AG04449 (cell line): ENCODE measurements at regions not wholly inside any gene's neighbourhood (a gene's known extent, or its start where the extent isn't known, plus 50 kb on each side); places are given as distances from the start of the nearest gene placed in this dataset.
A peak's percentile ranks its signal among the peaks of the same experiment; 100 is the strongest.
"Not testable (repeated sequence)": the region's sequence is repeated elsewhere in the genome, so short reads cannot be mapped to it uniquely, and the experiment has no call there.

Source experiments
- CTCF ChIA-PET: fragments of 350-600 bp; formaldehyde crosslinking; extraction: SDS; loops from one replicate; lab custom pipeline; 2021; ENCODE audit warnings: antibody characterized with exemption; lab: Yijun Ruan, JAX
- POLR2A ChIA-PET: fragments of 400-600, 350-600 bp; formaldehyde crosslinking; extraction: SDS; loops from one replicate; lab custom pipeline; 2020; ENCODE audit warnings: antibody characterized with exemption, inconsistent platforms; lab: Yijun Ruan, JAX
- DNase-seq: peaks from one replicate; pipeline ENCODE4 v3.0.0-alpha.2; 2010; ENCODE audit warnings: low read depth, low spot score
- H3K4me3 ChIP-seq: 2 replicates; pipeline ENCODE4 v1.5.1; 2011; ENCODE audit warnings: low read depth, mild to moderate bottlenecking, control low read depth, low read length
- TF ChIP-seq, protein P1 (sequence below): IDR thresholded peaks from one replicate; pipeline ENCODE4 v1.5.1; 2011; ENCODE audit warnings: mild to moderate bottlenecking, moderate library complexity, low read length, control low read depth, inconsistent platforms; ENCODE audit not compliant: insufficient read depth; ENCODE audit errors: missing control alignments

DNA sequence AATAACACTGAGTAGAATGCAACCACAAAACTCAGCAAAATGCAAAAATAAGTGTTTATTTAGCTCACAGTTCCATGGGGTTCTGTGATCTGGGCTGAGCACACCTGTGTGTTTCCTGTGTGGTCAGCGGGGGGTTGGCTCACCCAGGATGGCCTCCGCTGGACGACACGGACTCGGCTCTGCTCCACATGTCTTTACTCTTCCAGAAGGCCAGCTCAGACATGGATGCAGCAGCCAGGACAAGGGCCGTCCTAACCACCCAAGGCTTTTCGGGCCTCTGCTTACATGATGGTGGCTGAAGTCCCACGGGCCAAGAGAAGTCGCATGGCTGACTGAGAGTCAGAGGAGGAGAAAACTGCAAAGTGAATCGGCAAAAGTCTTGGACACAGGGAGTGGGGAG, 153.5 kb upstream of the IRS2 start:
- CTCF ChIA-PET, result interaction anchor here (1.2 kb wide), 1 partner anchor 174 kb away, joined by 3 read pairs; no protein-coding TSS in a partner anchor
- no peak for DNase-seq
- TF ChIP-seq, protein P1, sequence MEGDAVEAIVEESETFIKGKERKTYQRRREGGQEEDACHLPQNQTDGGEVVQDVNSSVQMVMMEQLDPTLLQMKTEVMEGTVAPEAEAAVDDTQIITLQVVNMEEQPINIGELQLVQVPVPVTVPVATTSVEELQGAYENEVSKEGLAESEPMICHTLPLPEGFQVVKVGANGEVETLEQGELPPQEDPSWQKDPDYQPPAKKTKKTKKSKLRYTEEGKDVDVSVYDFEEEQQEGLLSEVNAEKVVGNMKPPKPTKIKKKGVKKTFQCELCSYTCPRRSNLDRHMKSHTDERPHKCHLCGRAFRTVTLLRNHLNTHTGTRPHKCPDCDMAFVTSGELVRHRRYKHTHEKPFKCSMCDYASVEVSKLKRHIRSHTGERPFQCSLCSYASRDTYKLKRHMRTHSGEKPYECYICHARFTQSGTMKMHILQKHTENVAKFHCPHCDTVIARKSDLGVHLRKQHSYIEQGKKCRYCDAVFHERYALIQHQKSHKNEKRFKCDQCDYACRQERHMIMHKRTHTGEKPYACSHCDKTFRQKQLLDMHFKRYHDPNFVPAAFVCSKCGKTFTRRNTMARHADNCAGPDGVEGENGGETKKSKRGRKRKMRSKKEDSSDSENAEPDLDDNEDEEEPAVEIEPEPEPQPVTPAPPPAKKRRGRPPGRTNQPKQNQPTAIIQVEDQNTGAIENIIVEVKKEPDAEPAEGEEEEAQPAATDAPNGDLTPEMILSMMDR, result no peak
- H3K4me3 ChIP-seq, result no peak overlapping the region
- POLR2A ChIA-PET, result no interaction called here

DNA sequence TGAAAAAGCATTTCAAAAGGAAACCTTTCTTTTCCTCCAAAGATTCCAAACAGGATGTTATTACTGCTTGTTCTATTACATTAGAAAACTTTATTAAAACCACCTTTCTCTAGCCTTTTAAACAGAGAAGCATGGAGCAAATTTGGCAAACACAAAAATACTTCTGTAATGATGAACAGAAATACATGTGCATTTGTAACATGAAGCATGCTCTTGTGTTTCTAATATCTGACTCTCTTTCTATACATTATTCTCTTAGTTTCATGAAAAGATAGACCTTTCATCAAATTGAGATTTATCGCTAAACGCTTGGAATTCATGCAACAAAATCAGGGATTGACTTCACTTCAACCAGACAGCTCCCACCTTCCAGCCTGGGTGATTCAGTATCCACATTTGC, 152.8 kb upstream of the IRS2 start:
- TF ChIP-seq, protein P1, result no peak
- H3K4me3 ChIP-seq, result no peak overlapping the region
- ChIA-PET CTCF (no interaction called here), POLR2A (no interaction called here)
- DNase-seq, result no peak

DNA sequence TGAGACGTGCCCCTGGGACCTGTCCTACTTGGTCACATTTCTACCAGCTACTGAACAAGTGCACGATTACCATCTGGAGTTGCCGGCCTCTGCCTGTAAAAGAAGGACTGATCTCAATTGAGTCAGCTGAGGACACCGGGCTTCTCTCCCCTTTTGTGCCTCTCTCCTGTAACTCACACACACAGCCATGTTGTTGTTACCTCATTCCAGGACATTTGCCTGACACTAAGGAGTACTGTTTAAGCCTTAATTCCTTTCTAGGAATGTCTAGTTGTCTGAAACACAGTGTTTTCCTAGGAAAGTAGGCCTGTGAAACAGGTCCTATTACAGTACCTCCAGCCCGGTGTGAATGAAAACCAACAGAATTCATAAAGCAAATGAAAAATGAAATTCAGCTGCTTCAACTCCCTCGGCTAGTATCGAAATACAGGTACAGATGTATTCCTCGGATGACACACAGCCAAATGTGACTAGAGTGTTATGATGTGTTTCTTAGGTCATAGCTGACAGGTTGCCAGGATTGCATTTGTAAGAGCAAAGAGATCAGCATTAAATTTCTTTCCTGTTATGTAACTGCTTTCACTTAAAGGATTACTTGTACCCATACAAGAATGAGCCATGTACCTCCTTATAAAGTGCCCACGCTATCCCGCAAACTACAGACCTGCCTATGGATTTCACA, 152.0 kb upstream of the IRS2 start:
- H3K4me3 ChIP-seq, result no peak overlapping the region
- TF ChIP-seq, protein P1, result no peak
- ChIA-PET POLR2A (no interaction called here), CTCF (no interaction called here)
- peak; percentile 24 for DNase-seq

DNA sequence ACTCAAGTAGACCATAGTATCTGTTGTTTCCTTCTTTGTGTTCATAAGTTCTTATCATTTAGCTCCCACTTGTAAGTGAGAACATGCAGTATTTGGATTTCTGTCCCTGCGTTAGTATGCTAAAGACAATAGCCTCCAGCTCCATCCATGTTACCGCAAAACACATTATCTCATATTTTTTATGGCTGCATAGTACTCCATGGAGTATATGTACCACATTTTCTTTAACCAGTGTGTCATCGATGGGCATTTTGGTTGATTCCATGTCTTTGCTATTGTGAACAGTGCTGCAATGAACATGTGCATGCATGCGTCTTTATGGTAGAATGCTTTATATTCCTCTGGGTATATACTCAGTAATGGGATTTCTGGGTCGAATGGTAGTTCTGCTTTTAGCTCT, 148.1 kb upstream of the IRS2 start:
- DNase-seq, CTCF ChIA-PET, POLR2A ChIA-PET, H3K4me3 ChIP-seq: not testable (repeated sequence)

DNA sequence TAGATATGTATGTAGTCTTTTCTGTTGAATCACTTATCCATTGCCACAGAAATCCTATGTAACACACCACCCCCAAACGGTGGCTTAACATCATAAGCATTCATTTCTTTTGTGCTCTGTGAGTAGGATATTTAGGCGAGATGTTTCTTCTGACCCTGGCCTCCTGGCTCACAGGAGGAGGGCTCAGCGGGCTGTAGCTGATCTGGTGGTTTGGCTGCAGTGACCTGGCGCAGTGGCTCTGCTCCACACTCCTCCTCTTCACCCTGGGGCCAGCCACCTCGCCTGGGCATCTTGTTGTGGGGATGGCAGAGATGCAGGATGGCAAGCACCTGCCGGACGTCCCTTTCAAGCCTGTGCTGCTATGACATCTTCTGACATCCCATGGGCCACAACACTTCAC, 147.1 kb upstream of the IRS2 start:
- POLR2A ChIA-PET, result no interaction called here
- CTCF ChIA-PET, result no interaction called here

DNA sequence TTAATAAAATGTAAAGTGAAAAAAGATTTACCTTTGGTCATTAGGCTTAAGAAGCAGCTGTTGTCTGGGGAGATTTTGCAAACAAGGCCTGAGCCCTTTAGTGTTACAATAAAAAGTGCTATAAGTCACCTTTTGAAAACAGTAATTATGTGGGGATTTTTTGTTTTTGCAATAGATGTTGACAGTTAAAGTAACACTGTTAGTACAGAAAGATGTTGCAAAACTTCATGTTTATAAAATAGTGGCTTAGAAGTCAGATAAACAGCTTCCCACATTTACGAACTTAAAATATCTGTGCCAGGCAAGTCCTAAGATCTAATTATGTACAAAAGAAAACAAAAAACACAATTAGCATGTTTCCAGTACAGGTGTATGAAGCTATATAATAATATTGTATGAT, 138.0 kb upstream of the IRS2 start:
- ChIA-PET CTCF (interaction anchor here (1.4 kb wide), 1 partner anchor 12 kb away, joined by 4 read pairs; no protein-coding TSS in a partner anchor), POLR2A (no interaction called here)
- H3K4me3 ChIP-seq, result no peak overlapping the region
- TF ChIP-seq, protein P1, result no peak
- DNase-seq, result no peak

More for the DNA sequence above, 147.1 kb upstream of the IRS2 start:
- TF ChIP-seq, protein P1, result no peak
- no peak for DNase-seq
- H3K4me3 ChIP-seq, result no peak overlapping the region

DNA sequence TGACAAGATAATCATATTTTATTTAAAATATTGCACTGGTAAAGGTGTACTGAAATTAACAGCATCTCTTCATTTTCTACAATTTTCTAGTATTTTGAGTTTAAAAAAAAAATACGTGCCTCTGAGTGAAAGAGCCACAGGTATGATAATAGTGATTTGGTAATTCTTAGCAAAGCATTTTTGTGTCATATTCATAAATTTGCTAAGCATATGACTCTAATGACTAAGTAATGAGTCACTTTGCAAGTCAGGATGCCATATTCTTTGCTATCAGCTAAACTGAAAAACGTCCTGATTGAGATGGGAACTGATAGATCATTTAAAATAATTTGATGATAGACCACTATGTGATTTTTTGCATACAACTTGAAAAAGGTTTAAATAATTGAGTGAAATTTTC, 136.1 kb upstream of the IRS2 start:
- CTCF ChIA-PET, result interaction anchor here (0.7 to 1.2 kb wide), 2 partner anchors 24 to 193 kb away, joined by 3 read pairs; no protein-coding TSS in a partner anchor
- no peak for DNase-seq
- POLR2A ChIA-PET, result no interaction called here
- no peak overlapping the region for H3K4me3 ChIP-seq
- TF ChIP-seq, protein P1, result no peak
